D721Med (cell line): ENCODE measurements at regions not wholly inside any gene's neighbourhood (a gene's known extent, or its start where the extent isn't known, plus 50 kb on each side); places are given as distances from the start of the nearest gene placed in this dataset.
A peak's percentile ranks its signal among the peaks of the same experiment; 100 is the strongest.

Source experiments
- DNase-seq: peaks from one replicate; pipeline ENCODE4 v3.0.0; 2011; ENCODE audit warnings: low spot score; ENCODE audit not compliant: insufficient read length
- FAIRE-seq: peaks from 2 replicates; lab custom pipeline; 2011; peaks lifted over from hg19 to GRCh38; lab: Jason Lieb, UNC
- CTCF ChIP-seq: IDR thresholded peaks from 2 replicates; pipeline ENCODE4 v1.5.1; 2012; ENCODE audit warnings: mild to moderate bottlenecking, control low read depth; ENCODE audit not compliant: insufficient read depth; ENCODE audit errors: missing control alignments

GRCh38 chr4:127084666-127085065 is 548.1 kb upstream of the INTU start:
- TF ChIP-seq CTCF = no peak
- DNase-seq = no peak
- FAIRE-seq = no peak

DNA sequence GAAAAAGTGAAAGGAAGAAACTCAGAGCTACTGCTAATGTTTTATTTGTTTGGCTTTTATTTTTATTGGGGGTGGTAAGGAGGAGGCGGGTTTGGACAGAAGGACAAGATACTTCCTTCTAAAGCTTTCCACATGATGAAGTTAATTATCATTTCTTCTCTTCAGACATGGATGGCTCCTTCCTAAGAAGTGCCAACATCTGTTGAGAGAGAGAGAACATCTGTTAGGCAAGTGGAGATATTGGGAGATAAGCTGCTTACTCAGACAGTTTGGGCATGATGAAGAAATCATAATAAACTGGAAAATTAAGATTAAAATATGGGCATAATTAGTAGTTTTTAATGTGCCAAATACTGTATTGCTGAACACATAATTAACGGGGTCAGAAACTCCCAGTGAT is 535.7 kb upstream of the INTU start:
- FAIRE-seq (no peak), DNase-seq (no peak)
- no peak for TF ChIP-seq CTCF

DNA sequence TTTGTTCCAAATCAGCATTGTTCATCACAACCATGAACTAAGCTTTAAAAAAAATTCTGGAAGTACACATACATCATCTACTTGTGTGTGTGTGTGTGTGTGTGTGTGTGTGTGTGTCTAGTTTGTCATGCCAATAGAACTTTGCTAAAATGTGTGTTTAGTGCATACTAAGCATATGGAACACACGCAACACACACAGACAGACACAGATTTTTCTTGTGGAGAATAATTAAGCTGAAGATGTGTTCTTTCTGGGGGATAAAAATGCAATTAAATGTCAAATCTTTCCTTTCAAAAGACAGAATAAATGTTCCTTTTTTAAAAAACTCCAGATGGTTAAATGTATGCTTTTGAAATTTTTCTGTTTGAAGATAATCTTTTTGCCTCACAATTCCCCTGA is 530.4 kb upstream of the INTU start:
- no peak for FAIRE-seq
- TF ChIP-seq CTCF = no peak
- DNase-seq = no peak

- no peak for DNase-seq
- FAIRE-seq = no peak
- TF ChIP-seq CTCF = no peak
Observed at GRCh38 chr4:127103681-127104115, 529.1 kb upstream of the INTU start.

- FAIRE-seq = no peak
Observed at GRCh38 chr4:127113844-127114362, 518.9 kb upstream of the INTU start.

DNA sequence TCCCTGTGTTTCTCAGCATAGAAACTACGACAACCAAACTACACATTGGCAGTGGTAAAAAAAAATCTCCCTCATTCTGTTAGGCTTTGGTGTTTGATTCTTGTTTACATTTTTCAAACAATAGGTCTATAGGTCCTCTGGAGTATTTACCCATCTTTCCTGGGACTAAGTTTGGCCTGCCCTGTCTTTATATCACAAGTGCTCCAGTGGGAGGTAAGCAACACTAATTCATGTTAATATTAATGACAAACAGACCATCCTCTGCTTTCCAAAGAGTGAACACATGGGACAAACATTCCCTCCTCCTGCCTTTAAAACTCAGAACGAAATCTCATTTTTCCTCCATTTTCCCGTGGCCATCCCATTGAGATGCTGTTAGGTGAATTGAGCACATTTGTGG is 514.1 kb upstream of the INTU start:
- no peak for TF ChIP-seq CTCF
- FAIRE-seq = no peak
- no peak for DNase-seq

More at GRCh38 chr4:127113844-127114362, 518.9 kb upstream of the INTU start:
- no peak for TF ChIP-seq CTCF
- no peak for DNase-seq

GRCh38 chr4:127120441-127121090 is 512.2 kb upstream of the INTU start:
- TF ChIP-seq CTCF = no peak
- DNase-seq (no peak), FAIRE-seq (peak; percentile 97)
